ENCODE measurements at regions not wholly inside any gene's neighbourhood (a gene's known extent, or its start where the extent isn't known, plus 50 kb on each side); places are given as distances from the start of the nearest gene placed in this dataset.

DNA sequence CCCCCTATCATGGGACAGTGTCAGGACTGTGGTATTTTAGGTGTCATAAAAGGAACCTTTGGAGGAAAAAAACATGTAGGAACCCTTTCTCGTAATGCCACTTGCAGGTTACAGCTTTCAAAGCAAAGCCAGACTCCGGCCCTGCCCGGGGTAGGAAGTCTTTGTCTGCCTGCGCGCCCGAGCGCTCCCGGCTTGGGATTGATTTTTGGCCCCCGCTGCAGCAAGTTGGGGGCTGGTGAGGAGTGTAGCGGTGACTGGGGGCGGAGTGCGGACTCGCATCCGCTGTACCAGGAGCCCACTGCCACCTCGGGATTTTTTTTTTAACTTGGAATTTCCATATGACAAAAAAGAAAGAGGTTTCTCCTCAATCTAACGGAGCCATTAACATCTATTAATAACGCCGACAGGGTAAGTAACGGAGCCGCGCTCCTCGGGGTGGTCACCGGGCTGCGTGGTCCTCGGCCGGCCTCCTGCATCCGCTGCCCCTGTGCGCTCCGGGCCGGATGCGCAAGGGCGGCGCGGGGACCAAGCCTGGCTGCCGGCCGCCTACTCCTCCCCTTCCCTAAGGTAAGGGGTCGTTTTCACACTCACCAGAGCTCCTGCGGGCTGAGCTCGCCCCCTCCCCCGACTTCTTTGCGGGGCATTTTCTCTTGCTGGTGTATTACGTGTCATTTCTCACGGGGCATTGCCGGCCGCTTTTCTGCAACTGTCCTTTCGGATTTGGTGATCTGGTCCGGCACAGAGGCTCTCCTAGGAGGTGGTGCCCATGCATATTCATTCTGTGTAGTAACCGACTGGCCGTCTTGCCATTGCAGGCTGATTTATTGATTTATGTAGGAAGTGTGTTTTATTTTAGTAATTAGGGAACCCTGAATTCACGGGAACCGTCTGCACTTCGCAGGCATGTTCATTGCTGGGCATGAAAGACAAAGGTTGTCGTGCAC is 219.8 kb upstream of the TOPAZ1 start:
- no peak for DNase-seq (ENCODE audit: low spot score)

- DNase-seq (ENCODE audit: low spot score) = no peak
Measured at GRCh38 chr3:44023961-44024593, 217.6 kb upstream of the TOPAZ1 start.

DNA sequence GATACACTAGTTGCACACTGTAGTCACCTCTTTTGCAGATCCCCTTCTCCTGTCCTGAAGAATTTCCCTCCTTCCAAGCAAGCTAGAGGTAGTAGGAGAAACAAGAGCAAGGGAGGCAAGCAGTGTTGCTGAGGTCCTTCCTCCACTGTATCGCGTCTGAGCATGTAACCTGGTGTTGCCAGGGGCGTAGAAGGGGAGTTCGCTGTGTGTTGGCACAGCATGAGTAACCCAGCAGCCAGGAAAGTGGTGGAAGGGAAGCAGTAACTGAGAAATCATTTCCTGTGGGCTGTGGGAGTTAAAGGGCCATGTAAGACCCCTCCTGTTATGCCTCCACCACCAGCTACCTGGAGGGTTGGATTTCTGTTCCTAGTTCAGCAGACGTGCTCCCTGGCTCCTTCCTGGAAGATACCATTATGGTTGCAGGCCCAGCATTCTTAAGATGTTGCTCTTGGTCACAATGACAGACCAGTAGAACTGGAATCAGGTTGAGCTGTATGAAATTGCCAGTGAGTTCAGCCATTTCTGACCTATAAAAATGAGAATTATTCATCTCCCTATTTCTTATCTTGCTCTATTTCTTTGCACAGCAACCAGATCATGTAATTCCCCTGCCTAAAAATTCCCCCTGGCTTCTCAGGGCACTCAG is 215.3 kb upstream of the TOPAZ1 start:
- no peak for DNase-seq (ENCODE audit: low spot score)

- DNase-seq (ENCODE audit: low spot score) = no peak
Measured at GRCh38 chr3:44029100-44029499, 212.6 kb upstream of the TOPAZ1 start.

DNA sequence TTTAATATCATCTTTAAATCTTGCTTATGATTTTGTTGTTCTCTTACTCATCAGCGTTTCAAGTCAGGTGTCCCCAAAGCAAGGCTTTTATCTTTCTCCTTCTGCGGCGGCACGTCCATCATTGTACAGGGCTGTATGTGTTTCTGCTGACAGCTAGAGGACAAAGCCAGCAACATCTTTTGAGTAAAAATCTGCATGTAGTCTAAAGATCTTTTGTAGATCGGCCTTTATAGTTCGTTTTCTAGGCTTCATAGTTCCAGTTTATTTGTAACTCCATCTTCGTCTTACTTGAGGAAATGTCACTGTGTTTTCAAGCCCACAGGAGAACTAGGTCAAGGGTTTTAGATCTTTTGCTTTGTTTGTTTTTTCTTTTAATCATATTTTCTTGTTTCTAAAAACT is 211.4 kb upstream of the TOPAZ1 start:
- no peak for DNase-seq (ENCODE audit: low spot score)

DNA sequence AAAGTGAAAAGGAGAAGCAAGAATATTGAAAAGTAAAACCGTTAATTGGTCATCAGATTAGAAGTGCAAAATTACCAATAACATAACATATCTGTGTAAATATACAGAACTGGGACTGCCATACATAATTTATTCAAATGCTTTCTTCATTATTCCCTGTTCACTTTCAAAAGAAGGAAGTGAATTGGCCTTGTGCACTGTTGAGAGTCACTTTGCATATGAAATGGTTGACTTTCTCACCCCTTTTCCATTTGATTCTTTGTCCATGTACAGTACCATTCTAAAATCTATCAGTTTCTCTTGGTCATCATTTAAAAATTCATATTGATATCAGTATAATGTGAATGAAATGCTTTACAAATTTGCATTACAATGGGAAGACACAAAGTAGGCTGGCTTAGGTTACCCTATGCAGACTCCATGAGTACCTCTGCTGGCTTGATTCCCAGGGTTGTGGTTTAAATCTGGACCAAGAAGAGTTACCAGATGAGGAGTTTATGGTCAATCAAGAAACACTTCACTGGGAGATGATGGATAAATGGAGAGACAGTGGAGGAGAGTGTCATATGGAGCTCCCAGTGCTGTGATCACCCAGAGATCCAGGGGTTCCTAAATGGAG is 210.9 kb upstream of the TOPAZ1 start:
- DNase-seq (ENCODE audit: low spot score) = no peak

GRCh38 chr3:44031387-44032380 is 210.0 kb upstream of the TOPAZ1 start:
- DNase-seq (ENCODE audit: low spot score) = no peak

DNA sequence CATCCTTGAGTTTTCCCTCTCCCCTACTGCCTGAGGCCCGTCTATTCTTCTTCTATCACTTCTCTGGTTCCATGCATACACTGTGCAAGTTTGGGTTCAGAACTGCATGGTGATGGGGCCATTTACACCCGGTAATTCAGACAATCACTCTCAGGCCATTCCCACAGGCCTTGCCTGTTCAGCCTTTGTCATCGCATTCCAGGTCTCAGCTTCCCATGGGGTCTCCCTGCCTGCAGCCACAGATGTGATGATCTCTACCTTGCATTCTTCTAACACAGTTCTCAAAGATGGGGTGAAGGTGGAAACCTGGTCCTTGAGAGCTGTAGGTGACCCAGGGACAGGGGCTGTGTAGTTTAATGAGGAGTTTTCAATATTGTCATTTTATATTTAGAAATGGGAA is 209.2 kb upstream of the TOPAZ1 start:
- DNase-seq (ENCODE audit: low spot score) = no peak

DNA sequence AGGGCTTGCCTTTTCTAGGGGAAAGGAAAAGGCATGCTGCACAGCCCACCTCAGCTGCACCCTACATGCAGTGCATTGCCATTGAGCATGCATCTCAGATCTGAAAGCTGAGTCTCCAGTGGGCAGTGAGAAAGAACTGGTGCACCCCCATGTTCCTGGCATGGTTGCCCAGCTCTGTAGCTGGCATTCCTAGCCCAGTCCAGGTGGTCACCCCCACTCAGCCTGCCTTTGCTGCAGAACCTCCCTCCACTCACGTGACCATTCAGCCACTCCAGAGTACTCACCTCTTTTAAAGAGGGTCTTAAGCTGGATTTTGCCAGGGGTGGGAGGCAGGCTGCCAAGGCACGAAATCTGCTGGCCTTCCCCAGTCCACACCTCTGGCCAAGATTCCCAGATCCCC is 208.6 kb upstream of the TOPAZ1 start:
- DNase-seq (ENCODE audit: low spot score) = no peak

DNA sequence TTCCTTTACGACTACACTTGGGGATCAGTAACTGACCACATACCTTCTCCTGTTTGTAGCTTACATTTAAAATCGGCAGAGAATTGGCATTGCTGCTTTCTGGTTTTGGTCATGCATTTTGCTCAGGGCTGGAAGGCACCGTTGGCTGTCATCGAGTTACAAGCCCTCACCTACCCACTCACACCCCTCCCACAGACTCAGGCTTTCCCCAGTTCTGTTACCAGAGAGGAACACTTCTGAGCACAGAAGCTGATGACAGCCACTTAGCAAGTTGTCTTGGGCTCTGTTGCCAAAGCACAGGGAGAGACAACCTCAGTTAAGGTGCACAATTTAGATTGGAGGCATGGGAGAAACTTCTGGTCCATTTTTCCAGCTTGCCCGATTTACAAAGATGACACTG is 204.8 kb upstream of the TOPAZ1 start:
- no peak for DNase-seq (ENCODE audit: low spot score)

DNA sequence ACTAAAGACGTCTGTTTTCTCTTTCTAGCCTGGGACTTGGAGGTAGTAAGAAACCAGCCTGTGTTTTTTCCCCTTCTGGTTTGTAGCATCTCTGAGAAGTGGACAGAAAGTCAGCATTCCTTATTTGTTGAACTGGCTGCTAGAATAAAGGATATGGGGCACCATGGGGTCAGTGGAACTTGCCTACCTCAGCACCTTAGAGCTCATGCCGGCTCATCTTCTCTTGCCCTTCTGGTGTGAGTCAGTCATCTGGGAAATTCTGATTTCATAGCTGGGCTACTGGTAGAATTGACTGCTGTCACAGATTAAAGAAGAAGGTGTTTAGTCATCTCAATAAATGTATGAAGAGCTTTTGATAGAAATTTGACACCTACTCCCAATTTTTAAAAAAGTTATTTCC is 202.7 kb upstream of the TOPAZ1 start:
- DNase-seq (ENCODE audit: low spot score) = no peak

DNA sequence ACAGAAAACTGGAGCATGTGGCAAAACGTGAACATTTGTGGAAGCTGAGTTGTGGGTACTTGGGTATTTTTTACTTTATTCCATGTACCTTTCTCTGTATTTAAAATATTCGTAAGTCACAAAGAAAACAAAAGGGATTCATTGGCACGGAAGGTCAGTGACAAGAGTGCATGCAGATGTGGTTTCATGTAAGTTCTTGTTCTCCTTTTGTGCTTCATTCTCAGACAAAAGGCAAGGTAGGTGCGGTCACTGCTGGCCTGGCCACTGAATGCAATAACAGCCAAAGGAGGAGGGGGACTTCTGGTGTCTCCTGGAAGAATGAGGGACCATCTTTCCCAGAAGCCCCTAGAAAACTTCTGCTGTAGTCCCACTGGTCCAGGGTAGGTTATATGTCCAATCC is 200.0 kb upstream of the TOPAZ1 start:
- no peak for DNase-seq (ENCODE audit: low spot score)

DNA sequence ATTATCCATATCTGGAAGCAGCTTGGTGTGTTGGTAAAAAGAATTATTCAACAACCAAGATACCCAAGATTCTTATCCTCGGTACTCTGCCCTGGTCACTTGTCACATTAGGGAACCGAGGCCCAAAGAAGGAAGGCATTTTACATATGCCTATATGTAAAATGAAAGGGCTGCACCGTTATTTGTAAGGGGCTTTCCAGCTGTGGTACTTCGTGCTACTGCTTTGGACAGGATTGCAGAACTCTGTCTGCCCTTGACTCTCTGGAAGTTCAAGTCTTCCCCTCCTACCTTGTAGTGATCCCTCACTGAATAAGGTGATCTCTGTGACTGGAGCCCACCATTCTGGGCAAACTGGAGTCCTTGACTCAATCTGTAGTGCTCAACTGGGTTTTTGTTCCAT is 198.9 kb upstream of the TOPAZ1 start:
- DNase-seq (ENCODE audit: low spot score) = no peak

DNA sequence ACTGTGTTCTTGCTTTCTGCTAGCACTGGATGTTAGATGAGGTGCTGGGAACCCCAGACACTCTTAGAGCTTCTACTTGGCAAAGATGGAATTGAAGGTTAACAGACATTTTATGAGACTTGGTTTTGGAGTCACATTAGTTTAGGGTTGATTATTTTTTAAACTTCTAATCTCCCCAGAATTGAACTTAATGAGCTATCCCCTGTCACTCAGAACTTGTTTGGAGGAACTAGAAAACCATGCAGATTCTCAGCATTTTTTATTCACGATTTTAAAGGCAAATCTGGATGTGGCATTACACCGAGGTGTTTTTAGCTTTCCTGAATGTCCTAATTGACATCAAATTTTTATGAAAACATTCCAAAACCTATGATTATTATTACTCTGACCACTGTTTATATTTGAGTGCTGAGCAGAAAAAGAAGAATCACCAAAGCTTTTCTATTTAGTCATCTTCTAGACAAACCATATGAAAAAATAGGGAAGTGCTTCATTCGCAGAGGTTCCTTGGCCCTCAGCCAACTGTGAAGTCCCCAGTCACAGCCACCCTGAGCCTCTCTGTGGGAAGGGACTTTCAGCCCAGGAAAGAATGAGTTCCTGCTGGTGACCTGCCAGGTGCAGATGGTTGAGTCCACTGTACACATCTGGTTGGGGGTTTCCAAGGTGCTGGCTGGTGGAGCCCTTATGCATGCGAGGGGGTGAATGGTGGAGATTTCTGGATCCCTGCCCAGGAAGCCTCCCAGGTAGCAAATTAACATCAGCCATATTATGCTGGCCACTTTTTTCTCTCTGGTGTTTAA is 196.0 kb upstream of the TOPAZ1 start:
- no peak for DNase-seq (ENCODE audit: low spot score)

DNA sequence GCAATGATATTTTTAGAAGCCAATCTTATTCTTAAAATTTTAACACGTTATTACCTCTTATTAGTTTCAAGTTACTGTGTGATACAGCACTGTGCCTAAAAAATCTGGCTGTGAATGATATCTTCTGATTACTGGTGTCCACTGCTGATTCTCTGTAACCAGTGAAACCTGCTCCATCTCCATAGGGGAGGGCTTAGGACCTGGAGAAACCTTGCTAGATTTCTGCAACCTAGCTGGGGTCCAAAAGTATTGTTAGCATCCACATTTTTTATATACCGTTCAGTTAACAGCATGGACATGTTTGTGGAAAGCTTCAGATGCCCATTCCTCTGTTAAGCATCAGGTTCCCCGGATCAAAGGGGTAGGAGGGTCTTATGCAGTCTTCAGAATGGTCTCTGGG is 193.9 kb upstream of the TOPAZ1 start:
- no peak for DNase-seq (ENCODE audit: low spot score)

- no peak for DNase-seq (ENCODE audit: low spot score)
Measured at GRCh38 chr3:44048196-44048924, 193.3 kb upstream of the TOPAZ1 start.

DNA sequence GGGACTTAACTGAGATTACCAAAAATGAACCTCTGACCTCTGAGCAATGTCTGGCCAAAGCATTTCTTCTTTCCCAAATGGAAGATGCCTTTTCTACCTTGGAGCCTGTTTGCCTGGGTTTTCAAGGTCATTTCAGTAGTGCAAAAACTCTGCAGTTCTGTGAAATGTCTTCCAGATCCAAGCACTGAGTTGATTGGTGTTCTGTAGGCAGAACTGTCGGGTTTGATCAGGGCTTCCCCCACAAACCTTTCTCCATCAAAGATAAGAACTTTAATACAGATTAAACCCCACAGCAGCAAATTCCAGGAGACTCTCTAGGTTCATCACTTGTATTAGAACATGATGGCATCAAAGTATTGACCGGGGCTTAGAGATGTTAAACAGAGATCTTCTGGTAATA is 192.7 kb upstream of the TOPAZ1 start:
- no peak for DNase-seq (ENCODE audit: low spot score)

- no peak for DNase-seq (ENCODE audit: low spot score)
Measured at GRCh38 chr3:44050101-44050500, 191.6 kb upstream of the TOPAZ1 start.

- no peak for DNase-seq (ENCODE audit: low spot score)
Measured at GRCh38 chr3:44050867-44051266, 190.8 kb upstream of the TOPAZ1 start.

DNA sequence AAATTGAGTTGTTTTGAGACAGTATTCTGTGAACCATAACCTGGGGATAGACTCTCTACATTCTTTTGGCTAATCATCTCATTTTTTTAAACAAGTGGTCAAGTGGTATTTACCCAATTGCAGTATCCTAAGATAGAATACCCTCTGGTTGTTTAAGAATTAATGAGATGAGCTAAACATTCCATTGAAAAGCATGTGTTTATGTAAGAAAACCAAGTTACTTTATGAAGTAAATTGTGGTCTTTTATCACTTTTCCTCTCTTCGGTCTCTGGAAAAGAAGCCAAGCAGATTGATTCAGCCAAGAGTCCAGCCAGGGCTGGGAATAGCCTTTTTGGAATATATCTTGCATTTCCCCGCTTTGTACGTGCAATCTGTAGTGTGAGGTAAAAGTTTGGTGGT is 185.7 kb upstream of the TOPAZ1 start:
- DNase-seq (ENCODE audit: low spot score) = no peak
